ENCODE measurements at regions not wholly inside any gene's neighbourhood (a gene's known extent, or its start where the extent isn't known, plus 50 kb on each side); places are given as distances from the start of the nearest gene placed in this dataset.
A peak's percentile ranks its signal among the peaks of the same experiment; 100 is the strongest.

DNA sequence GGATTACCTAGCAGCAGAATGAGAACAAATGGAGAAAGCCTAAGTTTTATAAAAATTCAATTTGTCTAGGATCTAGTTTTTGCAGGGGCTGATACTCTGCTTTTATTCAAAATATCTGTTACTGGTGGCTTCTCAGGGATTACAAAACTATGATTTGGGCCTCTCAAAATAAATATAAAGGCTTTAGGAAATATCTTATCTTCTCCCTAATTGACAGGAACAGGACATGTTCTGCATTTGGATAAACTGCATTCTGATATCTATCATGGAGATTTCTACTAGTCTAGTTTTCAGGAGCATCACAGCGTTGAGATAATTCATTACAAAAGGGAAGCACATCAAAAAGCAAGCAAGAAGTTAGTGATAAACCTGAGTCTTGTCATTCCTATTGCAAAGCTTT, 127.1 kb upstream of the ITGA1 start:
- H3K27ac ChIP-seq: no peak overlapping the region
- H3K4me3 ChIP-seq (ENCODE audit: low read depth, low read length): no peak overlapping the region
- no peaks in the 10 kb centered on the region for H3K27me3 ChIP-seq (replicated peaks)
- no peak for DNase-seq
- in situ Hi-C loops (cut with HindIII; ENCODE audit: low pct_ligation_motif_present, low sequenced_read_pairs): loop anchor here (25.0 kb wide), 1 partner anchor 1698 kb away; no protein-coding TSS in a partner anchor
- TF ChIP-seq, protein P1, sequence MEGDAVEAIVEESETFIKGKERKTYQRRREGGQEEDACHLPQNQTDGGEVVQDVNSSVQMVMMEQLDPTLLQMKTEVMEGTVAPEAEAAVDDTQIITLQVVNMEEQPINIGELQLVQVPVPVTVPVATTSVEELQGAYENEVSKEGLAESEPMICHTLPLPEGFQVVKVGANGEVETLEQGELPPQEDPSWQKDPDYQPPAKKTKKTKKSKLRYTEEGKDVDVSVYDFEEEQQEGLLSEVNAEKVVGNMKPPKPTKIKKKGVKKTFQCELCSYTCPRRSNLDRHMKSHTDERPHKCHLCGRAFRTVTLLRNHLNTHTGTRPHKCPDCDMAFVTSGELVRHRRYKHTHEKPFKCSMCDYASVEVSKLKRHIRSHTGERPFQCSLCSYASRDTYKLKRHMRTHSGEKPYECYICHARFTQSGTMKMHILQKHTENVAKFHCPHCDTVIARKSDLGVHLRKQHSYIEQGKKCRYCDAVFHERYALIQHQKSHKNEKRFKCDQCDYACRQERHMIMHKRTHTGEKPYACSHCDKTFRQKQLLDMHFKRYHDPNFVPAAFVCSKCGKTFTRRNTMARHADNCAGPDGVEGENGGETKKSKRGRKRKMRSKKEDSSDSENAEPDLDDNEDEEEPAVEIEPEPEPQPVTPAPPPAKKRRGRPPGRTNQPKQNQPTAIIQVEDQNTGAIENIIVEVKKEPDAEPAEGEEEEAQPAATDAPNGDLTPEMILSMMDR (IDR thresholded peaks at IDR 0.05; ENCODE audit: low read depth, low read length, missing control alignments): no peak
- H3K36me3 ChIP-seq (replicated peaks): no peaks in the 10 kb centered on the region

DNA sequence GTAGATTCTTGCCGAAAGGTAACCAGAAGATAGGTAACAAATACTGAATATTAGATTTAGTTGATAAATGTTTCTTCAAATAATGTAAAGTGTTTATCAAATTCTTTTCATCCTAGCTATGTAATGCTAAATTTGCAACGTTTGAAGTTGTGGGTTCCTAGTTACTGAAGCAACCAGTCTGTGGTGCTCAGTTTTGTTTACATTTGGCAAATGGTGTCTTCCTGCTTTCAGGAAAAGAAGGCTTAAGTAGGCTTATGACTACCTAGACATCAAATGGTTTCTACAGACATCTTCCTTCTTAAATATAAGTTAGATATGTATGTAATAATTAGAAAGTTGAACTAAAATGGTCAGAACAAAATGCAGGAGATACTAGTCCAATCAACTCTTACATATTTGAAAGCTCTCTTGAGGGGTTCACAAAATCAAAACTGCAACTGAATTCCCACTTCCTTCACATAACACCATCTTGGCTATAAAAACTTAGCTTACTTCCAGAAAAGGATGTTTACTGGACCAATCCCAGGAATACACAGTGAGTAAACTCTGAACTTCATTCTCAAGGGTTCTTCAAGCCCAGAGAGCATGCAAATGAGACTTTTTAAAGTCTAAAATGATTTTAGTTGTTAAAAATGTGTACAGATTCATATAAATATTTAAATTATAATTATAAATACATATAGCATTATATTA, 125.7 kb upstream of the ITGA1 start:
- no peak overlapping the region for H3K4me3 ChIP-seq (ENCODE audit: low read depth, low read length)
- in situ Hi-C loops (cut with HindIII; ENCODE audit: low pct_ligation_motif_present, low sequenced_read_pairs): loop anchor here (25.0 kb wide), 1 partner anchor 1700 kb away; no protein-coding TSS in a partner anchor
- no peaks in the 10 kb centered on the region for H3K36me3 ChIP-seq (replicated peaks)
- TF ChIP-seq, protein P1 (IDR thresholded peaks at IDR 0.05; ENCODE audit: low read depth, low read length, missing control alignments): no peak
- no peak for DNase-seq
- no peak overlapping the region for H3K27ac ChIP-seq
- H3K27me3 ChIP-seq (replicated peaks): no peaks in the 10 kb centered on the region

DNA sequence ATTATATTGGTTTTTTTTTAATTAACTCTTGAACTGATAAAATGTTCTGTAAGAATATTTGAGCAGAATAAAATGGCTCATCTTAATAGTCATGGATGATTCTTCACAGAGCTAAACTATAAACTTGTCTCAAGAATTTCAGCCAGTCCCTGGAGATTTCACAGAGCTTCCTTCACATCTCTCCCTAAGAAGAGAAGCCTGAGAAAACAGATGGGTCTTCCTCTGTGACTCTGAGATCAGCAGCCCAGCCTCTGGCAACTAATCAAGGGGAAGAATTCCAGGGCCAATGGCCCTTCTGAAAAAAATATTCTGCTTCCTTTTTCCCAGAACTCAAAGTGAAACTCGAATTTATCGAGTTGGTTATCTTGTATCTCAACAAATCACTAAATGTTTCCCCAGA, 122.2 kb upstream of the ITGA1 start:
- Histone ChIP-seq H3K36me3 (replicated peaks) (no peaks in the 10 kb centered on the region), H3K4me3 (ENCODE audit: low read depth, low read length) (no peak overlapping the region), H3K27ac (peak overlapping the region; percentile 60), H3K27me3 (replicated peaks) (no peaks in the 10 kb centered on the region)
- TF ChIP-seq, protein P1 (IDR thresholded peaks at IDR 0.05; ENCODE audit: low read depth, low read length, missing control alignments): no peak
- peak; percentile 68 for DNase-seq
- in situ Hi-C loops (cut with HindIII; ENCODE audit: low pct_ligation_motif_present, low sequenced_read_pairs): loop anchor here (25.0 kb wide), 1 partner anchor 1703 kb away; no protein-coding TSS in a partner anchor

DNA sequence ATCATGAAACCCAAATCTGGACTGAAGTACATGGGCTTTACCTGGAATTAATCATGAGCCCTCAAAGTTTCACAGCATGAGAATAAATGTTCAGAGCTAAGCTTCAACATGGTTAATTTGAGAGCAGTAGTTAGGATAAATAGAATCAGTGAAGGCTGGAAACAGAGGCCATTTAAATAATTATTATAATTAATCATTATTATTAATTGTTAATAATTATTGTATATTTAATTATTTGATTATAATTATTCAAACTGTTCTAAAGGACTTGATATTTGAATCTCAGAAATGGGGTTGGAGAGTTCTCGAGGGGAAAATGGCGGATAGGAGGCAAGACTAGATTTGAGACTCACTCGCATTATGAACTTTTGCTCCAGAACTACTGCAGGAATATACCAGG, 119.6 kb upstream of the ITGA1 start:
- TF ChIP-seq, protein P1 (IDR thresholded peaks at IDR 0.05; ENCODE audit: low read depth, low read length, missing control alignments): no peak
- DNase-seq: no peak
- no peak overlapping the region for H3K27ac ChIP-seq
- H3K4me3 ChIP-seq (ENCODE audit: low read depth, low read length): no peak overlapping the region
- no peaks in the 10 kb centered on the region for H3K27me3 ChIP-seq (replicated peaks)
- in situ Hi-C loops (cut with HindIII; ENCODE audit: low pct_ligation_motif_present, low sequenced_read_pairs): loop anchor here (25.0 kb wide), 1 partner anchor 1706 kb away; no protein-coding TSS in a partner anchor
- H3K36me3 ChIP-seq (replicated peaks): no peaks in the 10 kb centered on the region

DNA sequence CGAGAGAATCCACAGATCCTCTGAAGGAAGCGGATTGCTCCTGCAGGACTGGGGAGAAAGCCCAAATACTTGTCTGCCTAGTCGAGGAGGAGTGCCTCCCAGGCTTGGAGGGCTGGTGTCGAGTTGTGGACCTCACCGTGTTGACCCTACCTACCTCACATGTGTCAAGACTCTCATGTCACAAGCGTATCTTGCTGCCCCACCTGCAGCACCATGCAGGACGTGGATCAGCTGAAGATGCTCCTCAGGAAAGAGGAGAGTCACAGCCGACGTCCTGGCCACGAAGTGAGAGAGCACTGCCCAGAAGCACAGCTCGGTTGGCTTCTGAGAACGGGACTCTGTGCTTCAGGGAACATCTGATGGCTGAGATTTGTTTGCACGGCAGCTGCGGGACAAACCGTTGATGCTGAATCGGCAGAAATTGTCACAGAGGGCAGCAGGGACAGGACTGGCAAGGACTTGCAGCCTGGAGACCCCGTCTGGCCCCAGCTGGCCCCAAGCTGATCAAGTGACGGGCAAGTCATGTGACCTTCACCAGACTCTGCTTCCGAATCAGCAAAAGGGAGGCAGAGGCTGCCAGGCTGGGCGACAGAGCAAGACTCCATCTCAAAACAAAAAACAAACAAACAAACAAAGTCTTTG, 119.1 kb upstream of the ITGA1 start:
- in situ Hi-C loops (cut with HindIII; ENCODE audit: low pct_ligation_motif_present, low sequenced_read_pairs): loop anchor here (25.0 kb wide), 1 partner anchor 1706 kb away; no protein-coding TSS in a partner anchor
- no peak overlapping the region for H3K27ac ChIP-seq
- TF ChIP-seq, protein P1 (IDR thresholded peaks at IDR 0.05; ENCODE audit: low read depth, low read length, missing control alignments): no peak
- H3K4me3 ChIP-seq (ENCODE audit: low read depth, low read length): peak overlapping the region; percentile 36
- no peaks in the 10 kb centered on the region for H3K27me3 ChIP-seq (replicated peaks)
- DNase-seq: no peak
- no peaks in the 10 kb centered on the region for H3K36me3 ChIP-seq (replicated peaks)
